HCT116 (cell line): ENCODE measurements at regions not wholly inside any gene's neighbourhood (a gene's known extent, or its start where the extent isn't known, plus 50 kb on each side); places are given as distances from the start of the nearest gene placed in this dataset.

Source experiments
- ATAC-seq: fragments of 200-7000 bp; cut with Tn5 transposase; 2 replicates; pipeline ENCODE4 v1.9.1; 2020; ENCODE audit warnings: mild to moderate bottlenecking, moderate library complexity
- BruUV-seq: library from RNA; stranded (reverse); fragments of 400-500 nt; replicated peaks from 2 replicates; lab custom pipeline; 2021; lab: Mats Ljungman, UMichigan
- CTCF ChIA-PET: fragments of 300-600 bp; sonication (Branson Sonifier 250); formaldehyde crosslinking; loops from one replicate; lab custom pipeline; 2021; ENCODE audit warnings: antibody characterized with exemption; lab: Charles Lee
- POLR2A ChIA-PET: fragments of 300-600, 350-600 bp; sonication (Branson Sonifier 250); formaldehyde crosslinking; loops from one replicate; lab custom pipeline; 2021; ENCODE audit warnings: antibody characterized with exemption; lab: Charles Lee
- RAD21 ChIA-PET, 2 experiments: fragments of 300-600 bp; sonication (Branson Sonifier 250); formaldehyde crosslinking; loops; one replicate each; lab custom pipeline; 2023; ENCODE audit warnings: low total read pairs in 2 of 2; ENCODE audit not compliant: uncharacterized antibody in 2 of 2, unreplicated experiment in 2 of 2, low non-redundant PET in 1 of 2; lab: Charles Lee
- DNase-seq: peaks from one replicate; pipeline ENCODE4 v3.0.0-alpha.2; 2010; ENCODE audit warnings: low read depth, low spot score
- H2AFZ ChIP-seq: fragments of 200-600 bp; shearing (Covaris generic), sonication (generic); 2 replicates; pipeline ENCODE4 v1.6.1; 2017; ENCODE audit warnings: low read depth, mixed run types, mixed read lengths, antibody characterized with exemption, low read length; ENCODE audit not compliant: poor library complexity, severe bottlenecking
- H3K27ac ChIP-seq: 2 replicates; pipeline ENCODE4 v1.5.1; 2012; ENCODE audit warnings: low read depth, low read length
- H3K27me3 ChIP-seq: fragments of 200-600 bp; sonication (generic); 2 replicates; pipeline ENCODE4 v1.6.1; 2016; ENCODE audit warnings: mixed run types, low read length, mixed read lengths; ENCODE audit not compliant: insufficient read depth
- H3K36me3 ChIP-seq, 2 experiments: fragments of 200-500 bp in 1 of 2; fragments of 200-600 bp in 1 of 2; sonication (Bioruptor generic) in 1 of 2; sonication (generic) in 1 of 2; 2 replicates each; pipeline versions ENCODE4 v1.5.1 to v1.6.1; 2014 to 2016; ENCODE audit warnings: low read length in 2 of 2, inconsistent platforms in 1 of 2, mixed read lengths in 1 of 2, mixed run types in 1 of 2; ENCODE audit not compliant: insufficient read depth in 2 of 2, control insufficient read depth in 1 of 2
- H3K4me1 ChIP-seq, 2 experiments: fragments of 200-600 bp in 1 of 2; sonication (generic) in 1 of 2; 2 replicates each; pipeline versions ENCODE4 v1.5.1 to v1.6.1; 2012 to 2017; ENCODE audit warnings: low read length in 2 of 2, inconsistent platforms in 1 of 2, mild to moderate bottlenecking in 1 of 2, mixed read lengths in 1 of 2, mixed run types in 1 of 2, moderate library complexity in 1 of 2; ENCODE audit not compliant: insufficient read depth in 2 of 2, control insufficient read depth in 1 of 2
- H3K4me2 ChIP-seq: fragments of 200-600 bp; sonication (generic); 2 replicates; pipeline ENCODE4 v1.6.1; 2017; ENCODE audit warnings: mixed run types, low read length, mixed read lengths
- H3K4me3 ChIP-seq, 2 experiments: fragments of 200-600 bp in 1 of 2; sonication (generic) in 1 of 2; replicated peaks in 1 of 2; 2 replicates each; pipeline ENCODE4 v1.5.1; 2011 to 2016; ENCODE audit warnings: low read length in 2 of 2, control low read depth in 1 of 2, low read depth in 1 of 2, mild to moderate bottlenecking in 1 of 2, mixed read lengths in 1 of 2, mixed run types in 1 of 2
- H3K79me2 ChIP-seq: fragments of 200-600 bp; sonication (generic); 2 replicates; pipeline ENCODE4 v1.6.1; 2017; ENCODE audit warnings: mild to moderate bottlenecking, mixed run types, low read length, moderate library complexity, mixed read lengths; ENCODE audit not compliant: insufficient read depth
- H3K9ac ChIP-seq: fragments of 200-600 bp; sonication (generic); 2 replicates; pipeline ENCODE4 v1.6.1; 2016; ENCODE audit warnings: low read length, mixed read lengths
- H3K9me2 ChIP-seq: fragments of 200-600 bp; sonication (generic), shearing (Covaris generic); 2 replicates; pipeline ENCODE4 v1.6.1; 2017; ENCODE audit warnings: mixed run types, mild to moderate bottlenecking, moderate library complexity; ENCODE audit not compliant: insufficient read depth
- H3K9me3 ChIP-seq, 2 experiments: fragments of 200-500 bp in 1 of 2; fragments of 200-600 bp in 1 of 2; sonication (Bioruptor generic) in 1 of 2; sonication (generic) in 1 of 2; 2 replicates each; pipeline ENCODE4 v1.6.1; 2014 to 2017; ENCODE audit warnings: low read length in 2 of 2, mixed read lengths in 2 of 2, inconsistent platforms in 1 of 2, low read depth in 1 of 2, mild to moderate bottlenecking in 1 of 2, mixed run types in 1 of 2, moderate library complexity in 1 of 2; ENCODE audit not compliant: control insufficient read depth in 1 of 2, insufficient read depth in 1 of 2
- H4K20me1 ChIP-seq: fragments of 200-600 bp; sonication (generic), shearing (Covaris generic); 2 replicates; pipeline ENCODE4 v1.6.1; 2017; ENCODE audit warnings: mixed run types, mild to moderate bottlenecking, moderate library complexity; ENCODE audit not compliant: insufficient read depth
- CEBPB ChIP-seq: IDR thresholded peaks from 2 replicates; pipeline ENCODE4 v1.6.1; 2012; ENCODE audit warnings: low read depth
- ELF1 ChIP-seq: IDR thresholded peaks from 2 replicates; pipeline ENCODE4 v1.6.1; 2012; ENCODE audit warnings: low read depth, borderline replicate concordance
- EZH2 ChIP-seq: fragments of 200-600 bp; sonication (generic); IDR thresholded peaks from 2 replicates; pipeline ENCODE4 v1.6.1; 2017; ENCODE audit warnings: antibody characterized with exemption, mixed run types
- EZH2phosphoT487 ChIP-seq: fragments of 200-600 bp; IDR thresholded peaks from 2 replicates; pipeline ENCODE4 v1.6.1; 2018; ENCODE audit warnings: antibody characterized with exemption, borderline replicate concordance
- FOSL1 ChIP-seq: IDR thresholded peaks from 2 replicates; pipeline ENCODE4 v1.6.1; 2012; ENCODE audit warnings: low read depth
- JUND ChIP-seq: IDR thresholded peaks from 2 replicates; pipeline ENCODE4 v1.6.1; 2012
- MAX ChIP-seq: IDR thresholded peaks from 2 replicates; pipeline ENCODE4 v1.6.1; 2012
- POLR2A ChIP-seq: IDR thresholded peaks from 2 replicates; pipeline ENCODE4 v1.7.0; 2011; ENCODE audit warnings: borderline replicate concordance; ENCODE audit not compliant: insufficient read depth, insufficient read length; ENCODE audit errors: extremely low read depth
- SIN3A ChIP-seq: IDR thresholded peaks from 2 replicates; pipeline ENCODE4 v1.6.1; 2012; ENCODE audit warnings: low read depth
- SP1 ChIP-seq: IDR thresholded peaks from 2 replicates; pipeline ENCODE4 v1.6.1; 2012; ENCODE audit warnings: low read depth
- SRF ChIP-seq: IDR thresholded peaks from 2 replicates; pipeline ENCODE4 v1.6.1; 2012; ENCODE audit warnings: low read depth
- YY1 ChIP-seq: IDR thresholded peaks from 2 replicates; pipeline ENCODE4 v1.6.1; 2011; ENCODE audit warnings: low read length, low read depth, moderate library complexity, mild to moderate bottlenecking; ENCODE audit not compliant: insufficient replicate concordance; ENCODE audit errors: extremely low read depth
- ZFX ChIP-seq: fragments of 450-650 bp; IDR thresholded peaks from 2 replicates; pipeline ENCODE4 v1.6.1; 2017
- ZNF274 ChIP-seq: fragments of 200-500 bp; sonication (Bioruptor generic); IDR thresholded peaks from 2 replicates; pipeline ENCODE4 v1.6.1; 2014; ENCODE audit warnings: mild to moderate bottlenecking, low read depth, low read length, inconsistent platforms
- intact Hi-C: fragments of 100-400 bp; cut with micrococcal nuclease; formaldehyde crosslinking; loops from 2 replicates; pipeline ENCODE4 v1.10.0; 2022
- TF ChIP-seq, protein P1 (sequence below): IDR thresholded peaks from 2 replicates; pipeline ENCODE4 v1.6.1; 2012
- TF ChIP-seq, protein P2 (sequence below): IDR thresholded peaks from 2 replicates; pipeline ENCODE4 v1.6.1; 2012; ENCODE audit warnings: low read depth
- TF ChIP-seq, protein P3 (sequence below), 3 experiments: fragments of 200-600 bp in 1 of 3; sonication (generic) in 1 of 3; IDR thresholded peaks in 2 of 3; conservative IDR thresholded peaks in 1 of 3; 2 replicates each; pipeline ENCODE4 v1.5.1; 2012 to 2017; ENCODE audit warnings: low read depth in 2 of 3, low read length in 2 of 3, antibody characterized with exemption in 1 of 3, borderline replicate concordance in 1 of 3, control low read depth in 1 of 3, mild to moderate bottlenecking in 1 of 3, mixed read lengths in 1 of 3, mixed run types in 1 of 3, moderate library complexity in 1 of 3; ENCODE audit not compliant: insufficient read depth in 1 of 3
- TF ChIP-seq, protein P4 (sequence below): IDR thresholded peaks from 2 replicates; pipeline ENCODE4 v1.6.1; 2011; ENCODE audit warnings: mild to moderate bottlenecking, low read length, moderate library complexity; ENCODE audit not compliant: insufficient replicate concordance; ENCODE audit errors: extremely low read depth

GRCh38 chr4:46554760-46555465 lies 165.0 kb upstream of the GABRA2 start:
- POLR2A ChIA-PET = interaction anchor here (0.6 kb wide), 1 partner anchor 38 kb away, joined by 3 read pairs; no protein-coding TSS in a partner anchor
- no peaks in the 10 kb centered on the region for H3K4me1 ChIP-seq
- no peak overlapping the region for H3K9ac ChIP-seq
- H3K4me2 ChIP-seq = no peak overlapping the region
- intact Hi-C loops = no loop called here
- no peak overlapping the region for H3K4me3 ChIP-seq
- H2AFZ ChIP-seq = no peak overlapping the region
- no peaks in the 10 kb centered on the region for H3K36me3 ChIP-seq
- no peaks in the 10 kb centered on the region for H3K27me3 ChIP-seq
- BruUV-seq = no TSS peak
- H3K9me3 ChIP-seq = peaks cover 0 to 19% of the 10 kb centered on the region in 2 experiments; a peak in 2 of 4 replicates
- no peaks in the 10 kb centered on the region for H3K79me2 ChIP-seq
- no peaks in the 10 kb centered on the region for H3K9me2 ChIP-seq
- RAD21 ChIA-PET = no interaction called here
- H3K27ac ChIP-seq = no peak overlapping the region
- H4K20me1 ChIP-seq = no peaks in the 10 kb centered on the region
- DNase-seq = no peak
- TF ChIP-seq POLR2A (no peak), YY1 (no peak), ZNF274 (no peak), MAX (no peak), JUND (no peak), SRF (no peak), ZFX (no peak), EZH2 (no peak), EZH2phosphoT487 (no peak), SP1 (no peak), ELF1 (no peak), SIN3A (no peak), CEBPB (no peak), FOSL1 (no peak)
- TF ChIP-seq, protein P1, sequence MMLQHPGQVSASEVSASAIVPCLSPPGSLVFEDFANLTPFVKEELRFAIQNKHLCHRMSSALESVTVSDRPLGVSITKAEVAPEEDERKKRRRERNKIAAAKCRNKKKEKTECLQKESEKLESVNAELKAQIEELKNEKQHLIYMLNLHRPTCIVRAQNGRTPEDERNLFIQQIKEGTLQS = no peak
- TF ChIP-seq, protein P2, sequence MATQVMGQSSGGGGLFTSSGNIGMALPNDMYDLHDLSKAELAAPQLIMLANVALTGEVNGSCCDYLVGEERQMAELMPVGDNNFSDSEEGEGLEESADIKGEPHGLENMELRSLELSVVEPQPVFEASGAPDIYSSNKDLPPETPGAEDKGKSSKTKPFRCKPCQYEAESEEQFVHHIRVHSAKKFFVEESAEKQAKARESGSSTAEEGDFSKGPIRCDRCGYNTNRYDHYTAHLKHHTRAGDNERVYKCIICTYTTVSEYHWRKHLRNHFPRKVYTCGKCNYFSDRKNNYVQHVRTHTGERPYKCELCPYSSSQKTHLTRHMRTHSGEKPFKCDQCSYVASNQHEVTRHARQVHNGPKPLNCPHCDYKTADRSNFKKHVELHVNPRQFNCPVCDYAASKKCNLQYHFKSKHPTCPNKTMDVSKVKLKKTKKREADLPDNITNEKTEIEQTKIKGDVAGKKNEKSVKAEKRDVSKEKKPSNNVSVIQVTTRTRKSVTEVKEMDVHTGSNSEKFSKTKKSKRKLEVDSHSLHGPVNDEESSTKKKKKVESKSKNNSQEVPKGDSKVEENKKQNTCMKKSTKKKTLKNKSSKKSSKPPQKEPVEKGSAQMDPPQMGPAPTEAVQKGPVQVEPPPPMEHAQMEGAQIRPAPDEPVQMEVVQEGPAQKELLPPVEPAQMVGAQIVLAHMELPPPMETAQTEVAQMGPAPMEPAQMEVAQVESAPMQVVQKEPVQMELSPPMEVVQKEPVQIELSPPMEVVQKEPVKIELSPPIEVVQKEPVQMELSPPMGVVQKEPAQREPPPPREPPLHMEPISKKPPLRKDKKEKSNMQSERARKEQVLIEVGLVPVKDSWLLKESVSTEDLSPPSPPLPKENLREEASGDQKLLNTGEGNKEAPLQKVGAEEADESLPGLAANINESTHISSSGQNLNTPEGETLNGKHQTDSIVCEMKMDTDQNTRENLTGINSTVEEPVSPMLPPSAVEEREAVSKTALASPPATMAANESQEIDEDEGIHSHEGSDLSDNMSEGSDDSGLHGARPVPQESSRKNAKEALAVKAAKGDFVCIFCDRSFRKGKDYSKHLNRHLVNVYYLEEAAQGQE = no peak
- TF ChIP-seq, protein P3, sequence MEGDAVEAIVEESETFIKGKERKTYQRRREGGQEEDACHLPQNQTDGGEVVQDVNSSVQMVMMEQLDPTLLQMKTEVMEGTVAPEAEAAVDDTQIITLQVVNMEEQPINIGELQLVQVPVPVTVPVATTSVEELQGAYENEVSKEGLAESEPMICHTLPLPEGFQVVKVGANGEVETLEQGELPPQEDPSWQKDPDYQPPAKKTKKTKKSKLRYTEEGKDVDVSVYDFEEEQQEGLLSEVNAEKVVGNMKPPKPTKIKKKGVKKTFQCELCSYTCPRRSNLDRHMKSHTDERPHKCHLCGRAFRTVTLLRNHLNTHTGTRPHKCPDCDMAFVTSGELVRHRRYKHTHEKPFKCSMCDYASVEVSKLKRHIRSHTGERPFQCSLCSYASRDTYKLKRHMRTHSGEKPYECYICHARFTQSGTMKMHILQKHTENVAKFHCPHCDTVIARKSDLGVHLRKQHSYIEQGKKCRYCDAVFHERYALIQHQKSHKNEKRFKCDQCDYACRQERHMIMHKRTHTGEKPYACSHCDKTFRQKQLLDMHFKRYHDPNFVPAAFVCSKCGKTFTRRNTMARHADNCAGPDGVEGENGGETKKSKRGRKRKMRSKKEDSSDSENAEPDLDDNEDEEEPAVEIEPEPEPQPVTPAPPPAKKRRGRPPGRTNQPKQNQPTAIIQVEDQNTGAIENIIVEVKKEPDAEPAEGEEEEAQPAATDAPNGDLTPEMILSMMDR (IDR thresholded peaks at IDR 0.05 in 2 of 3, conservative IDR thresholded peaks at IDR 0.05 in 1 of 3; ENCODE audit: borderline replicate concordance in 1 of 3, insufficient read depth in 1 of 3, low read depth in 2 of 3, low read length in 2 of 3) = no peak
- TF ChIP-seq, protein P4, sequence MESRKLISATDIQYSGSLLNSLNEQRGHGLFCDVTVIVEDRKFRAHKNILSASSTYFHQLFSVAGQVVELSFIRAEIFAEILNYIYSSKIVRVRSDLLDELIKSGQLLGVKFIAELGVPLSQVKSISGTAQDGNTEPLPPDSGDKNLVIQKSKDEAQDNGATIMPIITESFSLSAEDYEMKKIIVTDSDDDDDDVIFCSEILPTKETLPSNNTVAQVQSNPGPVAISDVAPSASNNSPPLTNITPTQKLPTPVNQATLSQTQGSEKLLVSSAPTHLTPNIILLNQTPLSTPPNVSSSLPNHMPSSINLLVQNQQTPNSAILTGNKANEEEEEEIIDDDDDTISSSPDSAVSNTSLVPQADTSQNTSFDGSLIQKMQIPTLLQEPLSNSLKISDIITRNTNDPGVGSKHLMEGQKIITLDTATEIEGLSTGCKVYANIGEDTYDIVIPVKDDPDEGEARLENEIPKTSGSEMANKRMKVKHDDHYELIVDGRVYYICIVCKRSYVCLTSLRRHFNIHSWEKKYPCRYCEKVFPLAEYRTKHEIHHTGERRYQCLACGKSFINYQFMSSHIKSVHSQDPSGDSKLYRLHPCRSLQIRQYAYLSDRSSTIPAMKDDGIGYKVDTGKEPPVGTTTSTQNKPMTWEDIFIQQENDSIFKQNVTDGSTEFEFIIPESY = no peak
- no peak for ATAC-seq
- CTCF ChIA-PET = no interaction called here
